Stimulated activated CD4-positive, alpha-beta T cell treated with anti-CD3 and anti-CD28 coated beads, Interleukin-15, amount 100 ng/mL, for 24 hours (primary cell): ENCODE measurements at regions not wholly inside any gene's neighbourhood (a gene's known extent, or its start where the extent isn't known, plus 50 kb on each side); places are given as distances from the start of the nearest gene placed in this dataset.

Experiments
- DNase-seq: peaks from one replicate; pipeline ENCODE4 v3.0.0-alpha.2; 2020

GRCh38 chr5:164553851-164554250 is 1048.4 kb downstream of the MAT2B start:
- no peak for DNase-seq

GRCh38 chr5:164555809-164556208 is 1050.4 kb downstream of the MAT2B start:
- no peak for DNase-seq

- DNase-seq, result no peak
Observed at GRCh38 chr5:164560216-164560615, 1054.8 kb downstream of the MAT2B start.

- DNase-seq, result no peak
Observed at GRCh38 chr5:164561933-164562872, 1056.8 kb downstream of the MAT2B start.

GRCh38 chr5:164563370-164563769 is 1058.0 kb downstream of the MAT2B start:
- DNase-seq, result no peak

GRCh38 chr5:164573397-164573796 is 1068.0 kb downstream of the MAT2B start:
- no peak for DNase-seq

- DNase-seq, result no peak
Observed at GRCh38 chr5:164577201-164577600, 1071.8 kb downstream of the MAT2B start.

- DNase-seq, result no peak
Observed at GRCh38 chr5:164577742-164578141, 1072.3 kb downstream of the MAT2B start.

- no peak for DNase-seq
Observed at GRCh38 chr5:164578401-164578800, 1073.0 kb downstream of the MAT2B start.

GRCh38 chr5:164578911-164579310 is 1073.5 kb downstream of the MAT2B start:
- DNase-seq, result no peak

- no peak for DNase-seq
Observed at GRCh38 chr5:164580155-164580554, 1074.7 kb downstream of the MAT2B start.

- no peak for DNase-seq
Observed at GRCh38 chr5:164581889-164582288, 1076.5 kb downstream of the MAT2B start.

GRCh38 chr5:164593982-164594381 is 1088.6 kb downstream of the MAT2B start:
- DNase-seq, result no peak

GRCh38 chr5:164597293-164597900 is 1092.0 kb downstream of the MAT2B start:
- peak; percentile 2 for DNase-seq

- no peak for DNase-seq
Observed at GRCh38 chr5:164600274-164600673, 1094.9 kb downstream of the MAT2B start.

GRCh38 chr5:164600929-164601535 is 1095.6 kb downstream of the MAT2B start:
- DNase-seq, result no peak

GRCh38 chr5:164608507-164608906 is 1103.1 kb downstream of the MAT2B start:
- no peak for DNase-seq

- DNase-seq, result no peak
Observed at GRCh38 chr5:164610374-164610773, 1105.0 kb downstream of the MAT2B start.

- no peak for DNase-seq
Observed at GRCh38 chr5:164614707-164615106, 1109.3 kb downstream of the MAT2B start.

GRCh38 chr5:164617290-164617689 is 1111.9 kb downstream of the MAT2B start:
- no peak for DNase-seq

- no peak for DNase-seq
Observed at GRCh38 chr5:164627021-164627420, 1121.6 kb downstream of the MAT2B start.

GRCh38 chr5:164636456-164636855 is 1131.0 kb downstream of the MAT2B start:
- no peak for DNase-seq

- no peak for DNase-seq
Observed at GRCh38 chr5:164637931-164638521, 1132.6 kb downstream of the MAT2B start.
